ENCODE measurements at regions not wholly inside any gene's neighbourhood (a gene's known extent, or its start where the extent isn't known, plus 50 kb on each side); places are given as distances from the start of the nearest gene placed in this dataset.

- DNase-seq (ENCODE audit: low read depth in 2 of 2) = no peak
Measured at GRCh38 chr20:20831794-20832193, 119.3 kb upstream of the RALGAPA2 start.

DNA sequence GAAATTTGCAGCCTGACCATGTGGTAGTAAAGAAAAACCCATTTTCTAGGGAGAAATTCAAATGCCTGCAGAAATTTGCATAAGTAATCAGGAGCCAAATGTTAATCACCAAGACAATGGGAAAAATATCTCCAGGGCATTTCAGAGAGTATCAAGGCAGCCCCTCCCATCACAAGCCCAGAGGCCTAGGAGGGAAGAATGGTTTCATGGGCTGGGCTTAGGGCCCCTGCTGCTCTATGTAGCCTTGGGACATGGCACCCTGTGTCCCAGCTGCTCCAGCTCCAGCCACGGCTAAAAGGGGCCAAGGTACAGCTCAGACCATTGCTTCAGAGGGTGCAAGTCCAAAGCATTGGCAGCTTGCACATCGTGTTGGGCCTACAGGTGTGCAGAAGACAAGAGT is 117.2 kb upstream of the RALGAPA2 start:
- no peak for DNase-seq (ENCODE audit: low read depth in 2 of 2)

DNA sequence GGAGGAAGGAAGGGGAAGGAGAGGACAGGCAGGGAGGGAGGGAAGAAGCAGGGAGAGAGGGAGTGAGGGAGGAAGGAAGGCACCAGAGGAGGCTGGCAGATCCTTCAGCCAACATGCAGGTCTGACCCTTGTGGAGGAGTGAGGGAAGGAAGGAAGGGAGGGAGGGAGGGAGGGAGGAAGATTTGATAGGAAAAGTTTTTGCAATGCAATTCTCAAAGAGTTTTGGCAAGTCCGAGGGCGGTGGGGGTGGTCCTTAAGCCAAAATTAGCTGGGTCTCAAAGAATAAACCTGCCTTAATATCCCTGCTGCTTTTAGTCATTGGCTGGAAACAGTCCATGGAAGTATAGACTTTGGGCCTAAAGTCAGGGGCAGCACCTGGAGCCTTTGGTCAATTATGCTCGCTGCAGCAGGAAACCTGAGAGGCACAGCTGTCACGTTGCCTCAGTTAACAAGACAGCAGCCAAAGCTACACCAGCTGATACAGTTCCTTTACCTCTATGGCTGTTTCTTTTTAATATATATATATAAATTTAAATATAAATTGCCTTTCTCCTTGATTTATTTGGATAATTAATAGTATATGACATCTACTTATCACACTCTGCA is 115.7 kb upstream of the RALGAPA2 start:
- DNase-seq (ENCODE audit: low read depth in 2 of 2) = no peak

DNA sequence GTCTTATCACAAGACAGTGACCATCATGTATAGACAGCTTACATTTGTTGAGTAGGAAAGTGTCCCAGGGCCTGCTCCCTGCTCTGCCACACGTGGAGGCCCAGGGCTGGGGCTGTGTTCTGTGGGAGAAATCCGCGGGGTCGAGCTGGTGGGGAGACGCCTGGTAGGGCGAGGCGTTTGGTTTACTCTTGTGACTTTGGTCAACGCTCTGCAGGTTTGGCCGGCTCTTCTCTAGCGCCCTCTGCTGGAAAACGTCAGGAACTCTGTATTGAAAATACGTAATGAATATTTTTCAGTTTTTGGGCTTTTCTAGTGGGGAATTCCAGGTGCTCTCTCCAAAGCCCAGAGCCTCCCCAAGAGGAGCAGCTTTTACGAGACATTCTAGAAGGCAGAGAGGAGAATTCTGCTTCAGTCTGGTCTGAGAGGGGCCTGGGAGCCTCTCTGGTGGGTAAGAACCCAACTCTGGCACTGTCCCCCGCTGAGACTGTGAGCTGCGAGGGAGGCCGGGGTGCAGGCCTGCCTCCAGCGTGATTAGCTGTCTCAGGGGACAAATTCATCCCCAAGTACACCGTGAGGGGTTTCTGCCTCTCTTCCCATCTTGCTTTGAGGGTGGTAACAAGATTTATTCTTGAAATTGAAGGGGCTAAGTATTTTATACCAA is 112.6 kb upstream of the RALGAPA2 start:
- DNase-seq (ENCODE audit: low read depth in 2 of 2) = no peak

GRCh38 chr20:20823476-20823881 is 111.0 kb upstream of the RALGAPA2 start:
- DNase-seq (ENCODE audit: low read depth in 2 of 2) = no peak

DNA sequence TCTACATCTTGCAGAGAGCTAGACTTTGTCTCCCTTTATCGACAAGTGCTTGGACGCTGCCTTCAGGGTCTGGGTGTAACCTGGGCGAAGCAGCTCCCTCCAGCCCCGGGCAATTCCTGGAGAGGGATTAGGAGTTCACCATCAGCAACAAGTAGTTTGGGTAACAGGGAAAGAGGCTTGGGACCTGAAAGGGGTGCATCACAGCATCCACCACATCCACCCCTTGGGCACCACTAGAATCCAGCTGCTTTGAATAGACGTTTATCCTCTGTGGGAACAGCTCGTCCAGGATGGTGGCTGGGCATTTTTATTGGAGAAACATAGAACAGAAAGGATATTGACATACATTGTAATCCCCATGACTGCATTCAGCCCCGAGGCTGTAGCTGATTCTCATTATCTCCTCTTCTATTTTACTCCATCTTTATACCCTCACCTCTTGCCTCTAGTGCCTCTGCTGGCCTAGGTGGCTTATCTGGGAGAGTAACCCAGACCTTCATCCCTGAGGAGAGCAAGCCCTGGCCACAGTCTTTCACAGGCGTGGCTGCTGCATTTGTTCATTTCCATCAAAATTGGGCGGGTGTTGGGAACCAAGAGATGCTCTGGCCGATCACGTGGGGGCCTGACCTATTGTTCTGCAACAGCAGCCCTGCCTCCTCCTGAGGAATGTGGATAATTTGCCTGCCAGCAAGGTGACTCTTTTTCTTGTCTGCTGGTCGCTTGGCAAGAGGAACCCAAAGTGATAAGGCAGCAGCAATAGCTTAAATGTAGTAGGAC is 109.2 kb upstream of the RALGAPA2 start:
- no peak for DNase-seq (ENCODE audit: low read depth in 2 of 2)

GRCh38 chr20:20820785-20821483 is 108.5 kb upstream of the RALGAPA2 start:
- no peak for DNase-seq (ENCODE audit: low read depth in 2 of 2)

DNA sequence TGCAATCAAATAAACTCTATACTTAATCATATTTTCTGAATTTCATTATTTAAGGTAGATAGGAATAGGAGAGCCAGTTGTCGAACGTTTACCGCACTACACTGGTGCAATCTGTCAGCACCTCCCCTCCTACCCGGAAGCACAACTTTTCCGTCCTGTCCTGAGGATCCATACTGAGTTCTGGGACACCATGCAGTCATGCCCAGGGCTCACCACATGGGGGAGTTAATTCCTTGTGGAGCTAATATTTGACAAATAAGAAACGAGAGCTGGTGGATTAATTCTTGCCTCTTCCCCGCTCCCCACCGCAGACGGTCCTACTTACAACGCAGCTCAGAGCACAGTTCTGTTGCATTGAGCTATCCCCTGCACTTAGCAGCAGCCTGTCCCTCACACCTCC is 107.7 kb upstream of the RALGAPA2 start:
- no peak for DNase-seq (ENCODE audit: low read depth in 2 of 2)

DNA sequence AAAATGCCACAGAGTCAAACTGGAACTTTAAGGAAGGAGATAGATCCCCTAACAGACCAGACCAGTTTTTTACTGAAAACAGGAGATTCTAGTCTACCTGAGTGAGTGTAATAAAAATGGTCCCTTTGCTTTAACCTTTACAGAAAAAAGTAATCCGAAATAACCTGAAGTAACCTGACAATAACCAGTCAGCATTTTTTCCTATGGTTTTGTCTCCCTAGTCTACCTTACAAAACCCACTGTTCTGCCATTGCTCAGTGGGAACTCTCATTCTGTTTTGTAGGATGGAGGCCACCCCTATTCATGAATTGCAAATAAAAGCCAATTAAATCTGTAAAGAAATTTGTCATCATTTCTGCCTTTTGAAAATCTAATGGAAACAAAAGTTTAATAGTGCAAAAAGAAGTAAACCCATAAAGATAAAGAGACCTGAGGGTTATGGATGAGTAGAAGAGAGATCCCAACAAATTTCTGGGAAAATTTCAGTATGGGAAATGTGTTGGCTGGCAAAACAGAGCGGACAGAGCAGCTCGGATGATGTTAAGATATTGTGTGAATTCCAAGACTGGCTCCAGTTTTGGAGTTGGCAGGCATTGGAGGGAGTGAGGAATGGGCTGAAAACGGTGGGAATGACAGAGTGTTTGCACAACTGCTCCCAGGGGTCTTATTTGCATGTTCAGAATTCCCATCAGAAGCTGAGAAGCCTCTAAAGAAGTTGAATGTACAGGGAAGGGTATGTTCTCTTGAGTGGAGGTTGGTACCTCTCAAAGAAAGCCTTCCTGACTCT is 104.7 kb upstream of the RALGAPA2 start:
- DNase-seq (ENCODE audit: low read depth in 2 of 2) = no peak

GRCh38 chr20:20815711-20816455 is 103.4 kb upstream of the RALGAPA2 start:
- DNase-seq (ENCODE audit: low read depth in 2 of 2) = no peak

- DNase-seq (ENCODE audit: low read depth in 2 of 2) = no peak
Measured at GRCh38 chr20:20814685-20815084, 102.2 kb upstream of the RALGAPA2 start.

DNA sequence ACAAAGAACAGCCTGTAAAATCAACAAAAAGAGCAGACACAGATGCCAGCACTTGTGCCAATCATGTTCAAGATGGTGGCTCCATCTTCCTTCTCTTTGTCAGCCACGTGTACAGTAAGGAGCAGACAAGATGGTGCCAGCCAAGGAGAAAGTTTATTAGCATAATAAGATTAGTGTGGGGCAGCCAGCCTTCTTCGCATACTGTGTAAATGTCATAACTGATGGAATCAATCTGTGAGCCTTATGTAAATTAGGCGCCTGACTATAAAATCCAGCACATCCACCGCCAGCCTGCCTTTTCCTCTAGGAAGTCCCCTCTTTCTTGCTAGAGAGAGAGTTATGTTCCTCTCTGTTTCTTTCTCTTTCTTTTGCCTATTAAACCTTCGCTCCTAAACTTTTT is 99.7 kb upstream of the RALGAPA2 start:
- DNase-seq (ENCODE audit: low read depth in 2 of 2) = no peak

- DNase-seq (ENCODE audit: low read depth in 2 of 2) = no peak
Measured at GRCh38 chr20:20808016-20808415, 95.6 kb upstream of the RALGAPA2 start.

DNA sequence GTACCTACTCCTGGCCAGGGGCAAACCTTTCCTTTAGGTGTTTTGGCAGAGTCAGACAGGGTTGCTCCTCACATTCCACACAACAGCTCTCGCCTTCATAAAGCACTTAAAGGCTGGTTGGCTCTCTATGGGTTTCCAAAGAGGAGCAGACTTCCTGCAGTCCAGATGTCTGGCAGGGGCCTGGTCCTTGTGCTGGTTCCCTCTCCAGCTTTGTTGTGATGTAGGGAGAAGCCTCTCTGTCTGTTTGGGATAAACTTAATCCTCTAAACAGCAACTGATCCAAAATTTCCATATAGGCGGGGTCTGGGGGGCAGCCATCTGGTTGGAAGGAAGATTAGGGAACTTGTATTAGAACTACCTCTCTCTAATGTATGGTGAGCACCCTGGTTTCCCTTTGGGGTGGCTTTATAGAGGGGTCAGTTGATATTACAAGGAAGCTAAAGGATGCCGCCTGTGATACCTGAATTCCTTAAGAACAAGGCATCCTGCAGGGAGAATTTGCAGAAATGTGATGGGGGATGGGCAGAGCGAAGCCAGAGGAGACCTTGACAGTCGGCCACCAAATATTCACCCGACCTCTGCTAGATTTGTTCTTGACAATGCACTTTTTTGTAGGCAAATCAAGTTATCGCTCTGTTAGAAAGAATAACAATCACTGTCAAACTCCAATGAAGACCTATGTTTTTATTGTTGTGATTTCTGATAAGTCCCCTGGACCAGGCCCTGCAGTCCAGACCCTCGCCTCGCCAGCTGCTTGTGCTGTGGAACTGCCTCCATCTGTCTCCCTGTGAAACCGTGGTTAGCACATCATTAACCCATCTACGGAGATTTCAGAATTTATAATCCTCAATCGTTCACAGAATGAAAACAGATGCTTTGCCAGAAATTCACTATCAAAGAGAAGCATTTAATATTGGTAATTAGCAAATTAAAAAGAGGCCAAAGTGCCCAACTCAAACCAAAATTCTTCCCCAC is 94.0 kb upstream of the RALGAPA2 start:
- no peak for DNase-seq (ENCODE audit: low read depth in 2 of 2)

GRCh38 chr20:20803011-20803410 is 90.6 kb upstream of the RALGAPA2 start:
- no peak for DNase-seq (ENCODE audit: low read depth in 2 of 2)

- DNase-seq (ENCODE audit: low read depth in 2 of 2) = no peak
Measured at GRCh38 chr20:20802328-20802727, 89.9 kb upstream of the RALGAPA2 start.

GRCh38 chr20:20799716-20800312 is 87.4 kb upstream of the RALGAPA2 start:
- DNase-seq (ENCODE audit: low read depth in 2 of 2) = no peak

DNA sequence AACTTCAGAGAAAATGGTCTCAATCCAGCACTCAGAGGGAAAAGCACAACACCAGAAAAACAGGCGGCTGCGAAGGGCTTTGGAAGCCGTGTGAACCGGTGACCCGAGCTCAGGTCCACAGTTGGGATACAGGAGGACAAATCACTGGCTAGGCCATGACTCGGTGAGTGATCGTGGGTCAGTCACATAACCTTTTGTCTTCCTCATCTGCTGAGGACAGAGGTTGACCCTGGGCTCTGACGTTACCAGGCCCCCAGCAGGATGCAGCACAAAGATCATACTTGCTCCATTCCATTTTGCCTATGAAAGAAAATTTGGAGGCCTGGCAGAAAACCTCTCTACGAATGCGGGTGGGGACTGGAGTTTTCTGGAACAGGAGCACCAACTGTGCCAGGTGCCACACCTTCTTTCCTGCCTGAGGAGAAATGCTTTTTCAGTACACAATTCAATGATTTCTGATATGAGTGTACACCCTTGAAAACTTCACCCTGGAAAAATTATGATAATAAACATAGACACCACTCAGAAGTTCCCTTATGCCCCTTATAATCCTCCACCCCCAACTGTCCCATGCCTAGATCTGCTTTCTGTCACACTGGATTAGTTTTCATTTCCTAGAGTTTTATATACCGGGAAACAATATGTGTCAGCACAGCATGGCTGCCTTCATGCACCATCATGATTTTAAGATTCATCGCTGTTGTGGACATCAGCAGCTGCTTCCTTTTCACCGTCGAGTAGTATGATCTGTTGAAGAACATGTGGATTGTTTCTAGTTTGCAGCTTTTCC is 85.3 kb upstream of the RALGAPA2 start:
- no peak for DNase-seq (ENCODE audit: low read depth in 2 of 2)
